ENCODE measurements at regions not wholly inside any gene's neighbourhood (a gene's known extent, or its start where the extent isn't known, plus 50 kb on each side); places are given as distances from the start of the nearest gene placed in this dataset.

- Histone ChIP-seq H3K4me1 (no peaks in the 10 kb centered on the region), H3K9me3 (no peaks in the 10 kb centered on the region), H3K4me3 (no peak overlapping the region), H3K4me2 (no peak overlapping the region), H3K27ac (no peak overlapping the region)
- whole genome bisulfite sequencing (ENCODE audit: missing lambda C conversion rate): 58% methylated on average over 2 of the region's 7 CpGs
- no peak for FAIRE-seq
- DNase-seq (ENCODE audit: low read depth in 1 of 2, low spot score in 1 of 2): no peak
- TF ChIP-seq REST (IDR thresholded peaks at IDR 0.05) (no peak), MAX (IDR thresholded peaks at IDR 0.05) (no peak), PHF8 (IDR thresholded peaks at IDR 0.05; ENCODE audit: borderline replicate concordance, low read depth) (no peak), ZFP36 (IDR thresholded peaks at IDR 0.05; ENCODE audit: borderline replicate concordance, partially characterized antibody) (no peak), TFCP2L1 (CRISPR knock-in tag; IDR thresholded peaks at IDR 0.05) (no peak), SREBF2 (IDR thresholded peaks at IDR 0.05) (no peak), RFX5 (IDR thresholded peaks at IDR 0.05) (no peak), EHMT2 (IDR thresholded peaks at IDR 0.05; ENCODE audit: low read depth) (no peak), E2F6 (IDR thresholded peaks at IDR 0.05; ENCODE audit: borderline replicate concordance, low read depth) (no peak)
- ChIA-PET POLR2A (no interaction called here), CTCF (no interaction called here)
- ATAC-seq: no peak
Observed at GRCh38 chr1:29585201-29585600, 348.9 kb downstream of the PTPRU start.

- Histone ChIP-seq H3K4me2 (no peak overlapping the region), H3K9me3 (no peaks in the 10 kb centered on the region), H3K4me3 (no peak overlapping the region), H3K4me1 (no peaks in the 10 kb centered on the region), H3K27ac (no peak overlapping the region)
- no peak for ATAC-seq
- POLR2A ChIA-PET: no interaction called here
- FAIRE-seq: no peak
- no peak for DNase-seq (ENCODE audit: low read depth in 1 of 2, low spot score in 1 of 2)
- no peak for TF ChIP-seq EP300 (IDR thresholded peaks at IDR 0.05)
- TF ChIP-seq RAD21 (conservative IDR thresholded peaks at IDR 0.05 in 1 of 2, IDR thresholded peaks at IDR 0.05 in 1 of 2): no peak
- no peak for TF ChIP-seq NPAS2 (CRISPR knock-in tag; IDR thresholded peaks at IDR 0.05; ENCODE audit: borderline replicate concordance)
- TF ChIP-seq NFE2L2 (conservative IDR thresholded peaks at IDR 0.05; ENCODE audit: low read length): no peak
- no peak for TF ChIP-seq REST (IDR thresholded peaks at IDR 0.05)
- no peak for TF ChIP-seq E2F6 (IDR thresholded peaks at IDR 0.05; ENCODE audit: borderline replicate concordance, low read depth)
- TF ChIP-seq HOXB5 (CRISPR knock-in tag; IDR thresholded peaks at IDR 0.05): no peak
- no peak for TF ChIP-seq SREBF2 (IDR thresholded peaks at IDR 0.05)
- TF ChIP-seq HOXA7 (CRISPR knock-in tag; IDR thresholded peaks at IDR 0.05): no peak
- TF ChIP-seq HMGXB4 (CRISPR knock-in tag; IDR thresholded peaks at IDR 0.05; ENCODE audit: borderline replicate concordance): no peak
- TF ChIP-seq FOSL2 (IDR thresholded peaks at IDR 0.05): no peak
- no peak for TF ChIP-seq FOSL2 (CRISPR knock-in tag; IDR thresholded peaks at IDR 0.05)
- TF ChIP-seq ZFP36 (IDR thresholded peaks at IDR 0.05; ENCODE audit: borderline replicate concordance, partially characterized antibody): no peak
- TF ChIP-seq CBX2 (IDR thresholded peaks at IDR 0.05; ENCODE audit: borderline replicate concordance, low read depth): no peak
- TF ChIP-seq SMC3 (IDR thresholded peaks at IDR 0.05): no peak
- no peak for TF ChIP-seq CHD2 (IDR thresholded peaks at IDR 0.05; ENCODE audit: low read length, partially characterized antibody)
- TF ChIP-seq NR3C1 (IDR thresholded peaks at IDR 0.05): no peak
- TF ChIP-seq FOSB (CRISPR knock-in tag; IDR thresholded peaks at IDR 0.05): no peak
- TF ChIP-seq ATOH8 (CRISPR knock-in tag; IDR thresholded peaks at IDR 0.05; ENCODE audit: low read depth): no peak
- CTCF ChIA-PET: interaction anchor here (1.0 kb wide), 1 partner anchor 244 kb away, joined by 3 read pairs; no protein-coding TSS in a partner anchor
- WGBS (ENCODE audit: missing lambda C conversion rate): 31% methylated on average over 10 of the region's 10 CpGs
Observed at GRCh38 chr1:29584776-29585175, 348.5 kb downstream of the PTPRU start.
